ENCODE measurements at regions not wholly inside any gene's neighbourhood (a gene's known extent, or its start where the extent isn't known, plus 50 kb on each side); places are given as distances from the start of the nearest gene placed in this dataset.
A peak's percentile ranks its signal among the peaks of the same experiment; 100 is the strongest.
"Not testable (repeated sequence)": the region's sequence is repeated elsewhere in the genome, so short reads cannot be mapped to it uniquely, and the experiment has no call there.

DNA sequence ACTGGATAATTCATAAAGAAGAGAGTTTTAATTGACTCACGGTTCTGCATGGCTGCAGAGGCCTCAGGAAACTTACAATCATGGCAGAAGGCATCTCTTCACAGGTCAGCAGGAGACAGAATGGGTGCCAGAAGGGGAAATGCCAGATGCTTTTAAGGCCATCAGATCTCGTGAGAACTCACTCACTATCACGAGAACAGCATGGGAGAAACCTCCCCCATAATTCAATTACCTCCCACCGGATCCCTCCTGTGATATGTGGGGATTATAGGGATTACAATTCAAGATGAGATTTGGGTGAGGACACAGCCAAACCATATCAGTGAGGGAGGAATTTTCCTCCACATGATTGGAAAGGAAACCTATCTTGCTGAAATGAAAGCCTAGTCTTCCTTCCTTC lies 108.1 kb upstream of the TMEM132E start:
- DNase-seq, result not testable (repeated sequence)

DNA sequence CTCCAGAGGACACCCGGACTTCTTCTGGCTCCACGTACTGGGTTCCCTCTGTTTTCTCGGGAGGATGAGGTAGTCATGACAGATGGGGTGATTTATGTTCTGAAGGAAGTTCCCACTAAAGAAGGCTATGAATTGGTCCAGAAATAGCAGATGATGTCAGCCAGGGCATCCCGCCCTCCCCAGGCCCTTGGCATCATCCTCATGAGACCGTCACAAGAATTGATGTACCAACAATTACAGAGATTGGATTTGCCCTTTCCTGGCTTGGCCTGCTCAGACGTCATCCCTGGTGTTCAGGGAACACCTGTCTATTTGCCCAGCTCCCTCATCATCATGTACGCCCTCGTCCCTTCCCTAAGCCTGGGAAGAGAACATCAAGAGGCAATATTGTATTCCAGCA lies 102.8 kb upstream of the CCL1 start:
- DNase-seq, result no peak

DNA sequence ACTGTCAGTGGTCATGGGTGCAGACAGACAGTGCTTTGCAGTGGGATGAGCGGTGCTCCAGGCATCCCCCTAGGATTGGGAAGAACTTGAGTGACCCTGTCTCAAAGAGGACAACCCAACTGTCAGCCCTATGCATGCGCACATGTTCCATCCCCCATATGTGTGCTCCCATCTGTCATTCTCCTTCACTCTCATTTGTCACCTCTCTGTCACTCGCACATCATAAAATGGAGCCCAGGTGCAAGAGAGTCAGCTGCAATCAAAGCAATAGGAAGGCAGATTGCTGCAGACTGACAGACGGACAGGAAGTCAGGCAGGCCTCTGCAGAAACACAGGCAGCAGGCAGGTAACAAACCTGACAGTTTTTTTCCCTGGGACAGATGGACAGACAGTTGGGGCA lies 101.8 kb upstream of the CCL1 start:
- DNase-seq, result no peak

DNA sequence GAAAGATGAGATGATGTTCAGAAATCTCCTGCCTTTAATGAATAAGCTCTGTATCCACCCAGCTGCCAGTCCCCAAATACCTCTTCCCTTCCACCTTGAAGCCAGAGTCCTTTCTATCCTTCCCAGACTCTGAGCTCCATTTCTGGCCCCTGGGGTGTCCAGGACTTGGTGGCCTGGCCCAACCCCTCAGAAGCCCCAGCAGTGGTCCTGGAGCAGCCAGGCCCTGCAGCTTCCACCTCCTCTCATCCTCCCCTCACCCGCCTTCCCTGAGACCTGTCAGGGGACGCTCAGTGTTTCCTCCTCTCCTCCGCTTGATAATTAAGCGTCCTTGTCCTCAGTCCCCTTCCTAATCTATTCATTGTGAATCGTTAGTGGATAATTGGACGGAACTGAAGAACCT lies 95.2 kb upstream of the CCL1 start:
- no peak for DNase-seq

DNA sequence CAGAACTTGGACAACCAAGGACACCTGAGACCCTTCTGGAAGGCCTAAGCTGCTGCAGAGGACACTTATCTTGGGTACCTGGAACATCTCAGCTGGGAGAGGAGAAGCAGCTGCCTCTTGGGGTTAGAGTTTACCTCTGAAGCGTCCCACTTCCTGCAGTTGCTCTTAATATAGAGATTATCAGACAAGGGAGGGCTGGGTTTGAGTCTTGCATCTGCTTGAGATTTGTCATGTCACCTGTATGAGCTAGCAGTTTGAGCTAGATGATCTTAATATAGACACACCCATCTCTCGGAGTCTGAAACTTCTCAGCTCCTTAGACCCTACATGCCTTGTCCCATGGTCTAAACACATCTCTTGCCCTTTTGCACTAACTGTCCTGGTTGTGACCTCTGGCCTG lies 93.1 kb upstream of the CCL1 start:
- no peak for DNase-seq

DNA sequence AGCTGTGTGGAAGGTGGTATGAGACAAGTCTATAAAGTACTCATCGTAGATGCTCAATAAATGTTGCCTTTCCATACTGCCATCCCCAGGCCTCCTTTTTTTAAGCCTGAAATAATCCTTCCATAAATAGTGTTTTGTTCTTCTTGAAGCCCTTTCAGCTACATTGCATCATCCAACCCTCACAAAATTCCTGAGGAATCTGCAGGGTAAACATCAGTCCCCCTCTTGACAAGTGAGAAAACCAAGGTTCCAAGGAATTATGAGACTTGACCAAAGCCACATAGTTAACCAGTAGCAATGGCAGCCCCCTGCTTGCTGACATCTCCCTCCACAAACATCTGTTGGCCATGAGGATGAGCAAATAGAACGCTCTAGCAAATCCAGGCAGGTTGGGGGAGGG lies 89.7 kb upstream of the CCL1 start:
- no peak for DNase-seq

DNA sequence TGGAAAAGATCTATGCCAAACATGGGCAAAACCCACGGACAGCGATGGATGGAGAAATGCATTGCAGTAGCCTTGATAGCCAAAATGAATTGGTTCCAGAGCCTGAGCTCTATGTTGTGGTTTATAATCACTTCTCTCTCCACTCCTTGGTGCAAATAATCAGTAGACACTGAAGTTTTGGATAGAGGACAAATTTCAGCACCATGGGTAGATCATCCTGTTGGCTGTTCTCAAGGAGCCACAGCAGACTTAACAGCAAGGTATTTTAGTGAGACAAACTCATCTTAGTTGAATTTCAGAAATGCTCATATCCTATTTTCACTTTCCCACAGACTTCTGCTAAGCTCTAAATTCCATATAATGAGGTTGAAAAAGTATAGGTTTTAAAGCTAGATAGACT lies 88.3 kb upstream of the CCL1 start:
- DNase-seq, result no peak

DNA sequence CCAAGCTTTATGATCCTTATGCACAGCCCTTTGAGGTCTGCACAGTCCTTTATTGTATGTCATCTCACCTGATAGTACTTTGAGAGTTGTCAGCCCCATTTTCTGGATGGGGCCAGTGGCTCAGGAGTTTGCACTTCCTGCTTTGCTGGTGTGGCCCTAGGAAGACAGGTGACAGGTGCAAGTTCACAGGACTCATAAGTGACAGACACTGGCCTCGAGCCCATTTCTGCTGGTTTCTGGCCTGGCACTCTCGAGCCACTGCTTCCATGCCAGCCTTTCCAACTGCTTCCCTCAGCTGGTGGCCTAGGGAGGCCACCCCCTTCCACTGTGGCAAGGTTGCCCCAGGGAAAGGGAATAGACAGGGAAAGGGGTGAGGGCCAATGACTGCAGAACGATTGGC lies 84.4 kb upstream of the CCL1 start:
- DNase-seq, result no peak

DNA sequence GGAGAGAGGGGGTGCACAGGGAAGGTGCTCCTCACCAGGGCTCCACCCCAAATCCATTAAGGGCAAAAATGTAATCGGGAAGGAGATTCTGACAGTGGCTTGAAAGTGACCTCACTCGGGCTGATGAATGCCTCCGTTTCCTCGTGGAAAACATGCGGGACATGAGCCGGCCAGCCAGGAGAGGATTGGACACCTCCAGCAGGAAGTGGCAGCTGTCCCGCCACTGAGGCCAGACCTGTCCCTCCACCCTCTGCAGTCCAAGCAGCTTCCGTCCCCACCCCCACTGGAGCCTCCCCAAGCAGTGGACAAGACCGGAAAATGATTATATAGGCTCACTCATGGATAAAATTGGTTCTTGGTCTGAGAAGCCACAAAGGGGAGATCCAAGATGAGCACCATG lies 82.1 kb upstream of the CCL1 start:
- no peak for DNase-seq

DNA sequence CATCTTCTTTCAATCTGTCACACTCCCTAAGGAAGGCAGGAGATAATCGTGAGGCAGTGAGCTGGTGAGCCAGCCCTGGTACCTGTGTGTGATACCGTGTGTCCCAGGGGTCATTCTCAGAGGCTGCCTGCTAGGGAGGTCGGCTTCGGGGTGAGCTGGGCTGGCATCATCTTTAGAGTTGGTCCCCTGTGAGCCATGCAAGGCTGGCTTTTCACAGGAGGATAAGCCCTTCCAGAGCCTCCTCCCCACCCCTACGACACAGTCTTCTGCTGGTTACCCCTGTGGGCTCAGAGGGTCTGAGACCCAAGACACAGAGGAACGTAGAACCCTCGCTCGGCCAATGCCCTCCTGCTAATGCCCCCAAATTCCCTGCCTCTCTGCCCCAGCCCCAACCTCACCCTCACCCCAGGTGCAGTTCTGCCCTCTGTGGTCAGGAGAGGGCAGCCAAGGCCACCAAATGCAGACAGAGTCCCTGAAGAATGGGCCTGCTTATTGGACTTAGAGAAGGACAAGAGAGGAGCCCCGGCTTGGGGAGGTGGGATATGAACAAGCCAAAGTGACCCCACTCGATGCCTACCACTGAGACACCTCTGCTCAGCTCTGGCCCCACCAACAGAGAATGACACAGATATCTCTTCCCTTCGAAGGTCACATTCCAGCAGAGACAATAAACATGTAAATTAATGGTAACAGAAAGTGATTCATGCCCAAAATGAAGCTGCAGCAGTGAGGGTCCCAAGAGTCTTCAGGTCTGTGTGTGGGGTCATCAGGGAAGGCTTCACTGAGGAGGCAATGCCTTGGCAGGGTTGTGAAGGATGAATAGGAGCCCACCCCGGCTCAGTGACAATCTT lies 80.8 kb upstream of the CCL1 start:
- DNase-seq, result no peak

DNA sequence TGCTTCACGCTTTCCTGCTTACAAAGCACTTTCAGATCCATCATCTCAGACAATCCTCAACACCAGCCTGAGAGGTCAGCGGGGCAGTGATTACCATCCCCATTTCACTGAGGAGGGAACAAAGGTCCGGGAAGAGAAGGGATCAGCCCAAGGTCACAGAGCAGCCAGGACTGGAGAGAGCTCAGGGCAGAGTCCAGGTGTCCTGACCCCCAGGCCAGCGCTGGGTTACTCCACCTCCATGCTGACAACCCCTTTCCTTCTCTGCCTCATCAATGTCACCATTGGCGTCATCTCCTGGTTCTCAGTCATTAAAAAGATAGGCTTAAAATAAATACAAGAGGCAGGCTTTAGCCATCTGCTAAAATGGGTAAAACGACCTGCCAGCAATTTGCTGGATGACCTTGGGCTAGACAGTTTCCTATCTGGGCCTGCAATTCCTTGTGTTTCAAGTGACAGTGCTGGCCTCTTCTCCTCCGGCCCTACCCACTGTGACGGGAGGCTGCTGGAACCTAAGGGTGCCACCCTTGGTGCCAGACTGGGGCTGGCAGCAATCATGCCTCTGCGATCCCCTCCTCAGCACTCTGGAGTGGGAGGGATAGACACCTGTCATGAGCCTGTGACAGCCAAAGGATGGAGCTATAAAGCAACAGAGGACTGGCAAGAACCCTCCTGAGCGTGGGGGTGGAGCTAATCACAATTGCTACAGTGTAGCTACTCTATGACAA lies 79.5 kb upstream of the CCL1 start:
- DNase-seq, result peak; percentile 11

DNA sequence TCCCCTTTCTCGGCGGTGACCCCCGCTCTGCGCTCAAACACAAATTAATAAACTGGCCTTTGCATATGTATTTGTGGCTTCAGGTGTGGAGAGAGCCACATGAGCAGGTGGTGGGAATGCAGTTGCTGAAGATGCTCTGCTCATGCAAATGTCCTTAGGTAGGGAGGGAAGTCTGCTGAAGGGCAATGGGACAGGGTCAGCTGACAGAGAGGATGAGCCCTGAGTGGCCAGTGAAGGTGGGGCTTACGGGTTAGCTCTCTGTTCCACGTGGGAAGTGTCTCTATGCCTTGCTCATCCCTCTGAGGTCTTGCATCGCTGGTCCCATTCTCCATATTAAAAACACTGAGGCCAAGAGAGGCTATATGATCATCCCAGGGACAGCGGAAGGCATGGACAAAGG lies 74.2 kb upstream of the CCL1 start:
- DNase-seq, result no peak

DNA sequence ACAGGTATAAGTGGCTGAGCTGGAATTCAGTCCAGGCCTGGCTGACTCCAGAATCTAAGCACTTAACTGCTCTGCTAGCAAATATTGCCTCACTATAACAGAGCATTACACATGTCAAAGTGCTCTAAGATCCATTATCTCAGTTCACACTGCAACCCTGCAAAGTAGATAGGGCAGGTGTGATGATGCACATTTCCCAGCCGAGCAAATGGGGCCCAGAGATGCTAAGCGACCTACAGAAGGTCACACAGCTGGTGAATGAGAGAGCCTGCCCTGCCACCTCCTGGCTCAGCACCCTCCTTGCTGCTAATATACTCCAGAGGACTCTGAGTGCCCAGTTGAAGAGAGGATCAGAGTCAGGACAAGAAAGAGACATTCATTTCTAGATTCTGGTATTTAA lies 73.6 kb upstream of the CCL1 start:
- no peak for DNase-seq

DNA sequence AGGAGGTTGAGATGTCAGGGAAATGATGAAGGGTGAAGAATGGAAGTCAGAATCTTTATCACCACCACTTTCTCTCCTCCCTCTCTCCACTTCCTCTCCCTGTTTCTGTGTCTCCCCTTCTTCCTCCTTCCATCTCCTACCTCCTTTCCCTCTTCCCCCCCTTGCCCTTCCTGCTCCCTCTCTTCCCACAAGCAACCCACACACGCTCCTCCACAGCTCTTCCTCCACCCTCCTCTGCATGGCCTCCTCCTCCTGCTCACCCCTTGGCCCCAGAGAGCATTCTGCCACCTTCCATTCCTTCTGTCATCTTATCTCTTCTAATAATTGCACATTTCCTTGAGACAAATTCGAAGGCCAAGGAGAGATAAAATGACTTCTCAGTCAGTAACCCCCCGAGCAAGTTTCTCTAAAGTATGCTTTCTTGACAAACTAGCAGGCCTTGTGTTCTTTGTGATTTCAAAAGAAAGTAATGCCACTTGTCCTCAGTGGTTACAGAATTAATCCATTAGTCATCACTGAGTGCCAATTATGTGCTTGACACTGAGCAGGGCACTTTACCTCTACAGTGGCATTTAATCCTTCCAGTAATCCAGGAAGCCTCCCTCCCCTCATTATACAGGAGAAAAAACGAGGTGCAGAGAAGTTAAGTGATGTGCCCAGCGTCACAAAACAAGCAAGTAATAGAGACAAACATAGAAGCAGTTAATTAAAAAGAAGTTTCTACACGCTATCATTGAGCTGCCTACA lies 72.3 kb upstream of the CCL1 start:
- DNase-seq, result peak; percentile 60

DNA sequence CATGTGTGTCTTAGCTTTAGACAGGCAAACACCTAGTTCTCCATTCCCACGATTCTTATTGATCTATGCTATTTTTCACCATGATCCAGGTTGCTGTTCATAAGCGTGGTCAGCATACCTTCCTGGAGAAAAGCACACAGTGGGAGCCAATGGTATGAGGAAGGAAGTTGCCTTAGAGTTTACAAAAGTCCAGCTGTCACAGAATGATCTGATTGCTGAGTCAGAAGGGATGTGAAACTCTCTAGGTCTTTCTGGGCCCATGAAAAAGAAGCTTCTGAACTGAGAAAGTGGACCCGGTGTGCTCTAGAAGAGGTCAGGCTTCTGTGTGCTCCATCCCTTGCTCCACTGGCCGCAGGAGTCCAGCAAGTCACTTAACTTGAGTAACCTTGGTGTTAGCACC lies 71.0 kb upstream of the CCL1 start:
- DNase-seq, result no peak

DNA sequence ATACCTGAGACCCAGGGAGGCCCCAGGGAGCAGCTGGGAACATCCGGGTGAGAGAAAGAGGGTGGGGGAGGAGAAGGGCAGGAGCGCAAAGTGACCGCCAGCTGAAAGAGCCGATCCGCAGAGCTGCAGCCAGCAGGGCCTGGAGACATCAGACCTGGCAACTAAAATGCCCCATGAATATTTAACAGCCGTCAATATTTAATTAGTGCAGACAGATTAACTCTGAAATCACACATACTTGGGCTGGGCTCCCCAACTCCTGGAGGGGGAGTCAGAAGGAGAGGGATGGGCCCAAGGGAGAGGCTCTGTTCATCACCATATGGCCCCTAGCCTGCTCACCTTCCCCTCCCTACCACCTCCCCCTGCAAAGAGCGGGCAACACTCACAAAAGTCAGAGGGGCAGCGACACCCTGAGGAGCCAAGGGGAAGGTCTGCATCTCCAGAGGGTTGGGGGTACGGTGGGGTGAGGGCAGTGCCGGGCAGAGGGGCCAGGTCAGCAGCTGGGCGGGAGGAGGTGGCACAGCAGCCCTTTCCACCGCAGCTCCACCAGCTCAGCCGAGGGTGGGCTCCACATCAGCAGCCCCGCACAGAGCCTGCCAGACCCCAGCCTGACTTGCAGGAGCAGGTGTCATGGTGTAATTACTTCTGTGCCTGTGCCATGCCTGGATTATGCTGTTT lies 61.9 kb upstream of the CCL1 start:
- DNase-seq, result no peak

DNA sequence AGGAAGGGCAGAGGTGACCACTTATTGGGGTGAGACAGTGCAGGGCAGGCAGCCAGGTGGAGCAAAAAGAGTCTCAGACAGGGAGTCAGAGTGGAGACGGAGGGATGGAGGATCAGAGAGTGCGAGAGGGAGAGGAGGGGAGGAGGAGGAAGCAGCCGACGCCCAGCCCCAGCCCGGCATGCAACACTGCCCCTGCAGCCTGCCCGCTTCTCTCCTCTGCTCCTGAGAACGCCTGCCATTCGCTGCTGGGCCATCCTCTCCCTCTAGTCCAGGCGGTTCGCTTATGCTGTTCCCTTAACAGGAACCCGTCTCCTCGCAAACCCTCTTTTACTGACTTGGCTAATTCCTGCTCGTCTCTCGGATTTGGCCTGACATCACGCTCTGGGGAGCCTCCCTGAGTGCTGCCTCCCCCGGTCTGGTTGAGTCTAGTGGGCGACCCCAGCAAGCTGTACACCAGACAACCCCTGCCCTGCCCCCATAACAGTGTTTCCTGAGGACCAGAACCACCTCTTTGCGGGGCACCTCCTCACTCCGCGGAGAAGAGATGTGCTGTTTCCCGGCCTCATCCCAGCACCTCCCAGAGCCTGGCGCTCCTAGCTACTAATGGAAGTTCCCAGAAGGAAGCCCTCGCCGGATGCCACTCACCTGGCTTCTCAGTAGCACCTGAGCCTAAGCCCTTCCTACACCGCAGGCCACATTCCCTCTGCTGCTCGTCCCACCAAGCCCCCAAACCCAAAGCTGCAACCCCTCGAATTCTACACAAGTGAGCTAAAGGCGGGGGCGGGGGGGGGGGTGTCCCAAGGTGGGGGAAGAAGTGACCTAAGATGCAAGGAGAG lies 61.2 kb upstream of the CCL1 start:
- DNase-seq, result no peak

DNA sequence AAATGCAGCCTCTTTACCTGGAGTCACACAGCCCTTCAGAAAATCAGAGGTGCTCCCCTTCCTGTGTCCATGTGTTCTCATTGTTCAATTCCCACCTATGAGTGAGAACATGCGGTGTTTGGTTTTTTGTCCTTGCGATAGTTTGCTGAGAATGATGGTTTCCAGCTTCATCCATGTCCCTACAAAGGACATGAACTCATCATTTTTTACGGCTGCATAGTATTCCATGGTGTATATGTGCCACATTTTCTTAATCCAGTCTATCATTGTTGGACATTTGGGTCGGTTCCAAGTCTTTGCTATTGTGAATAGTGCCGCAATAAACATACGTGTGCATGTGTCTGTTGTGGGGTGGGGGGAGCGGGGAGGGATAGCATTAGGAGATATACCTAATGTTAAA lies 60.3 kb upstream of the CCL1 start:
- DNase-seq, result not testable (repeated sequence)

DNA sequence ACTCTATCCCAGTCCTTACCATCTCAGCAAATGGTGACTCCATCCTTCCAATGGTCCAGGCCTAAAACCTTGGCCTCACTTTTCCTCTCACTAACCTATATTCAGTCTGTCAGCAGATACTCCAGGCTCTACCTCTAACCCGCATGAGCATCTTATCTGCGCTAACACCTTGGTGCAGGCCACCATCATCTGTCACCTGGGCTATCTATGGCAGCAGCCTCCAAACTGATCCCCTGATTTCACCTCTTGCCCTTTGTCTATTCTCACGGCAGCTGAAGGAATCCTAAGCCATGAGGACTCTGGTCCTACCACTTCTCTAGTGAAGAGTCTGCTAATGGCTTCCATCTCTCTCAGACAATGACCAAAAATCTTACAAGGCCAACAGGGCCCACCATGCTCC lies 57.9 kb upstream of the CCL1 start:
- no peak for DNase-seq

DNA sequence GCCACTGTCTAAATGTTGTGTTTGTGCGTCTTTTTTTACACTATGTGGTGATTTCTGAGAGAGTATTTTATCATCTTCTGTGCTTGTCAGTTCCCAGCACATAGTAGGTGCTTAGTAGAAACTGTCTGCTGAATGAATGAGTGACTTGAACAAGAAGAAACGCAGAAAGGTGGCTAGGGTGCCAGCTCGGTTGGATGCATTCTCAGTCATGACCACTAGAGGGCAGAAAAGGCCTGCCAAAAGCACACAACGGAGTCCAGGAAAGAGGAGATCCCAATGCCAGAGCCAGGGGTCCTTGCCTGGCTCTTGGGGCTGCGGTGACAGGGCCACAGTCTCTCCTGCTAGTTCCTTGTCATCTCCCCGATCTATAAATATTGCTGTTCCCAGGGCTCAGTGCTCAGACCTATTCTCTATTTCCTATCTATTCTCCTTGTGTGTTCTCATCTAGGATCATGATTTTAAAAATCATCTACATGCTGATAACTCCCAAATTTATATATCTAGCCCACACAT lies 57.3 kb upstream of the CCL1 start:
- DNase-seq, result peak; percentile 61

DNA sequence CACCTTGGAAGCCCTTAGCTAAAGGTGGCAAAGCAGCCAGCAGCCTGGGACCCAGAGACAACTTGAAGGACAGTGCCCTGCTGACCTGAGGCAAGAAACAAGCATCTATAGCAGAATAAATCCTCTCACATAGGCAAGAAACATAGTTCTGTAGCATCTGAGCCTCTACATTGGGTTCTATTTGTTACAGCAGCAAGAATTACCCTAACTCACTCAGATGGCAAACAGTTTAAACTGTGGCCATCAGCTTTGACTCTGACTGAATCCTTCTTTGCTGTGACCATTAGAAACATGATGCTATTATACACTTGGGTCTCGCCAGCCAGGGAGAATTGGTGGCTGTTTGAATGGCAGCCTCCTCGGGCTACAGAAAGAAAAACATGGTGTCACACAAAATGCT lies 53.1 kb upstream of the CCL1 start:
- no peak for DNase-seq

DNA sequence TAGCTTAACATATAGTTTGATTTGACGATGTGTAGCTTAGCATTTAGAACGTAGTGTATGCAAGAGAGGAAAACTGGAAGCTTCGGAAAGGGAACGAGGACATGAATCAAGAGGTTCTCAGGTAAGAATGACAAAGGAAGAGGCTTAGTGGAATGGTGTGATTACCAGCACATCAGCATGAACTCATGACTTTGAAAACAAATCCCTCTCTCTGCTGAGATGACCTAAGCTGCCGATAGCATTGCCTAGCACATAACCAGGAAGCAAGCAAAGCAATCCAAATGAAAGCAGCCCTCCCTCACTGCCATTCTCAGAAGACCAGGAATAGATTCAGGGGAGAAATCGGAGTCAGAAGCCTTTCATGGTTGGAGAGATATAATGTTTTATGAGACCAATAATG lies 51.3 kb upstream of the CCL1 start:
- no peak for DNase-seq
